ENCODE measurements at regions not wholly inside any gene's neighbourhood (a gene's known extent, or its start where the extent isn't known, plus 50 kb on each side); places are given as distances from the start of the nearest gene placed in this dataset.
"Not testable (repeated sequence)": the region's sequence is repeated elsewhere in the genome, so short reads cannot be mapped to it uniquely, and the experiment has no call there.

DNA sequence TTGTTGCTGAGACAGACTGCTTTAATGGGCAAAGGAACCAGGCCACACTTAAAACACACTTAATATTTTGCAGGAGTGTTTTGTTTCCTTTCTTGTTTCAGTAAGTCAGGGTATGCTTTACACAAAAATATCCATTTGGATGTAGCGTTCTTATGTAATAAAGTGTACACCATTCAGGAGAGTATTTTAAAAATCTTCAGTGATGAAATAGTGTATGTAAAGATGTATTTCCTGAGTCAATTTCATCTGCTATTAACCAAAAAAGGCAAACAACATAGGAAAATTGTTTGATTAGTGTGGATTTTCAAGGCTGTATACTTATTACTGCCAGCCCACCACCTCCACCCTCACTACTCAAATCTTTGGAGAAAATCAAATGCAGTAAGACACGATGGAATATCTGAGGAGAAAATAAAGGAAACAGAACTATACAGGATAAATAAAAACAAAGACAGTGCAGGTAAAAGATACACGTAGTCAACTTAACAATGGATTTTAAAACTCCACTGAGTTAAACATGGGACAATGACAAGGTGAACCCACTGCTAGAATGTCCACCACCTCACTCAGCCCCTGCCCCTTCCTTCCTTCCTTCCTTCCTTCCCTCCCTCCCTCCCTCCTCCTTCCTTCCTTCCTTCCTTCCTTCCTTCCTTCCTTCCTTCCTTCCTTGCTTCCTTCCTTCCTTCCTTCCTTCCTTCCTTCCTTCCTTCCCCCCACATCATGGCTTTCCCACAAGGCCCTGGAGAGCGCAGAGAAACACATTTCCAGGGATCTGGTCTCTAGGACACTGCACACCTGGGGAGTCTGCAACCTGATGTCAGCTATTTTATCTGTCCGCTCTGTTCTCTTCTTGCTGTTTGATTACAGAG lies 360.3 kb downstream of the IRS2 start:
- no peak for DNase-seq

- DNase-seq = no peak
Observed at GRCh38 chr13:109422161-109422560, 364.2 kb downstream of the IRS2 start.

GRCh38 chr13:109419896-109420295 lies 366.5 kb downstream of the IRS2 start:
- no peak for DNase-seq

GRCh38 chr13:109418111-109418510 lies 368.3 kb downstream of the IRS2 start:
- DNase-seq = no peak

DNA sequence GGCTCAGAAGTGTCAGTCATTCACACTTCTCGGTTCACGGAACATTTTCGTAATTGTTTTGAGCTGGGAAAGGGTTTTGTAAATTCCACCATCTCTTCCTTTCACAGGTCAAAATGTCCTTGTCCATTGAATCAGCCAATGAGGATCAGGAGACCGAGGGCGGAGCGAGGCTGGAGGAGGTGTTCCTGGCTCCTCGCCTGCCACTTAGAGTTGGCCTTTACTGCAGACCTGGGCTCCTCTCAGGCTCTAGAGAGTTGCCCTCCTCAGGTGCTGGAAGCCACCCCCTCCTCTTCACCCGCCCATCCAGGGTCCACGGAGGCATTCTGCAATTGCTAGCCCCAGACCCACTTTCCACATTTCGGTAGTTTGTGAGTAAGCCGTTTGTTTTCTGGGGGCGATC lies 370.4 kb downstream of the IRS2 start:
- DNase-seq = no peak

GRCh38 chr13:109415057-109415456 lies 371.3 kb downstream of the IRS2 start:
- DNase-seq = no peak

GRCh38 chr13:109412283-109412901 lies 374.0 kb downstream of the IRS2 start:
- peak; percentile 65 for DNase-seq

- DNase-seq = no peak
Observed at GRCh38 chr13:109410868-109411267, 375.5 kb downstream of the IRS2 start.

- no peak for DNase-seq
Observed at GRCh38 chr13:109408591-109409382, 377.6 kb downstream of the IRS2 start.

DNA sequence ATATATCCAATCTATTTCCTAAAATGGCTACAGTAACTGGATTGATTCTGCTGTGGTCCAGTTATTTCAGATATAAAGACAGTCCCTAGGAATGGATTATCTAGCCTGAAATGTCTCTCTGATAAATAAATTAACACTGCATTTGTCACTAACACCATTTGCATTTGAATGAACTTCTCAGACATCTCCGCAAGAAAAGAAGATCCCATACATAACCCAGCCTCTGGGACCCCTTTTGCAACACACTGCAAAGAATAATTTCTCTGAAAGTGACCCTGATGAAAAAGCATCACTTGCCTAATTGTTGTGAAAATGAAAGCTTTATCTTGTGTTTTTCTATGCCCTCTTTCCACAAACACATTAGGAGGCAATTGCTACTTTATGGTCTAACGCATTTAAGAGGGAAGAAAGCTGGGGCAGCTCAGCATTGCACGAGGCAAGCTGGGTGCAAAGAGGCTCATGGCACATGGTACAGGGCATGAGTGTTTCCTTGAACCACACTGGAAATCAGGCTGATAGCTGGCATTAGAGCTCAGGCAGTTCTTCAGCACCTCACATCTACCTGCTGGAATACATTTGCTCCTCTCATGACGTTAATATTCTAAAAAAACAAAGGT lies 379.9 kb downstream of the IRS2 start:
- no peak for DNase-seq

DNA sequence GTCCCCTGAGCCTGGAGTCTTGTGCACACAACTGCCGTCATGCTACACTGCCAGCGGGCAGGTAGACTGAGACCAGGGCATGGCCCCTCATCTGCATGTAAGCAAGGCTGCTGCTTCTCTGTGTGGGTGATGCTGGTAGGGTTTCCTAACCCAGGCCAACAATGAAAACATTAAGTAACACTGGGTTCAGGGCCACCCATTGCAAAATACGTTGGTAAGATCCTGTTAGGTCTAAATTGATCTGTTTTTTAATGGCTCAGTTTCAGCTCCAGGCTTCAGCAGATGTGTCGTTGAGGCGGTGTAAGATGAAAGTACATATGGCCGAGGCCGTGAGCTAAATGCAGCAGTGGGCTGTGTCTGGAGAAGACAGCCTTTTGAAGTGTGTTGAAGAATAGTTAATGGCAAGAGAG lies 383.4 kb downstream of the IRS2 start:
- DNase-seq = no peak

DNA sequence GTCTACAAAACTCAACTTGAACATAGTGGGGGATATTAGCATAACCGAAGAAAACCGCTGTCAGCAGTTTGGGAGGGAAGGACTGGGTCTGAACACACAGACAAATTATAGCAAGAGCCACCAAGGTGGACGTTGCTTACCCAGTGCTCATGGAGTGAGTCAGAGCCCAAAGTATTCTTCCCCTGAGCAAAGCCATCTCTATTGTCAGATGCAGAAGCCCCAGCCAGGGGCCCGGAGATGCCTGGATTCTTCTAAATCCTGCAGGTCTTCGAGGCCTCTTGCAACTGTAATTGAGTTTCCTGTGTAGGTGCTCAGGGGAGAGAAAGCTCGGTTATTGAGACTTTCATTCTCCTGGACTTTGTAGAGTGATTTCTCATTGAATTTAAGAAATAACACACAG lies 384.5 kb downstream of the IRS2 start:
- no peak for DNase-seq

- DNase-seq = no peak
Observed at GRCh38 chr13:109401307-109401706, 385.1 kb downstream of the IRS2 start.

DNA sequence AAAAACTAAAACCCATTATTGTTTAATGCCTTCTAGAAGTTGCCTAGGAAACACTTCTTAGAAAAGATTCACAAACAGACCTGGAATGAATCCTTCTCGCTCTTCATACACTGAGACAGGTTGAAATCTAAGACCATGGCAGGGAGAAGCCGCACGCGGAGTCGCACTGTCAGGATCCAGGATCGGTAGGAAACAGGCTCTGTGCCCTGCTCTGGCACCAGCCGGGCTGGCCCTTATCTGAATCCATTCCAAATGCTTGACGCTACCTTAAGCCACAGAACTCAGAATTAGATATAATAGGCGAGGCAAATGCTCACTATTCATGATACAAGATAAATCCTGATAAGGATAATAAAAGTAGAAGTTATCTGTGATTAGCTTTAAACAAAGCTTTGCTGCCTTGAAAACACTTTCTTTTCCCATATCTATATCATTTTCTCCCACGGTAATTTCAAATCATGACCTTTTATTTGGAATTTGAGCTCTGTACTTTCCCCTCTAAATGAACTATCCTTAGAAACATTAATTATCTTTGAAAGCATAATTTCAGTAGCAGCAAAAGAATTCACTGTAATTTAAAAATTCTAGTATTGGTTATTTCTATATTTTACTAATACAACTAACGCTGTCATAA lies 385.6 kb downstream of the IRS2 start:
- DNase-seq = no peak

DNA sequence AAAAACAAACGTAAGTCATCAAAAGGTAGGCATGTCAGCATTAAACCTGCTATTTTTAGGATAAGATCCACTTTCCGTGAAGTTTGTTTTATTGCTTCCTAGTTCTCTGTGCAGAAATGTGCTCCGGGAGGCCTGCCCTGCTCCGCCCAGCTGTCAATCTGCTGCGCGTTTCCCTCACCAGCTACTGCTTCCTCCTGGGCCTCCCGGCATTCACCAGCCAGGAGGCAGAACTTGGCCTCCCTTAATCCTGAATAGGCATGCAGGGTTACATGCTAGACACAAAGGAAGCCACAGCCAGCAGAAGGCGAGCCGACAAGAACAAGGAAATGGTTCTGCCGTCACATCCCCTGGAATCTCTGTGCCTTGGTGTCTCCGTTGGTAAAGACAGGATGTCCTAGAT lies 386.2 kb downstream of the IRS2 start:
- DNase-seq = no peak

GRCh38 chr13:109398071-109398470 lies 388.3 kb downstream of the IRS2 start:
- DNase-seq = not testable (repeated sequence)

GRCh38 chr13:109397285-109397684 lies 389.1 kb downstream of the IRS2 start:
- DNase-seq = no peak

DNA sequence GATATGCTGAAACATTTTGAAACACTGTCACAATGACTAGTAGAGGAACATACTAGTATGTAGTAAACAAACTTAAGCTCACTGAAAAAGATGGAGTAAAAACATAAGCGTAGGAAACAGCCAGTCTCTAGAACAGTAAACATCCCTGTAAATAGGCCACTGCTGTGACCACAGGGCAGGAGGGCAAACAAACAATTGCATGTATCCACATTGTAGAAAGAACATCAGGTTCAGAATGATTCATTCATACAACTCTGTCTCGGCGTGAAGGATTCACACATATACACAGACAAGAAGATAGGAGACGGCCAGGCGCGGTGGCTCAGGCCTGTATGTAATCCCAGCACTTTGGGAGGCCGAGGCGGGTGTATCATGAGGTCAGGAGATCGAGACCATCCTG lies 390.1 kb downstream of the IRS2 start:
- no peak for DNase-seq

- DNase-seq = no peak
Observed at GRCh38 chr13:109395014-109395413, 391.4 kb downstream of the IRS2 start.

DNA sequence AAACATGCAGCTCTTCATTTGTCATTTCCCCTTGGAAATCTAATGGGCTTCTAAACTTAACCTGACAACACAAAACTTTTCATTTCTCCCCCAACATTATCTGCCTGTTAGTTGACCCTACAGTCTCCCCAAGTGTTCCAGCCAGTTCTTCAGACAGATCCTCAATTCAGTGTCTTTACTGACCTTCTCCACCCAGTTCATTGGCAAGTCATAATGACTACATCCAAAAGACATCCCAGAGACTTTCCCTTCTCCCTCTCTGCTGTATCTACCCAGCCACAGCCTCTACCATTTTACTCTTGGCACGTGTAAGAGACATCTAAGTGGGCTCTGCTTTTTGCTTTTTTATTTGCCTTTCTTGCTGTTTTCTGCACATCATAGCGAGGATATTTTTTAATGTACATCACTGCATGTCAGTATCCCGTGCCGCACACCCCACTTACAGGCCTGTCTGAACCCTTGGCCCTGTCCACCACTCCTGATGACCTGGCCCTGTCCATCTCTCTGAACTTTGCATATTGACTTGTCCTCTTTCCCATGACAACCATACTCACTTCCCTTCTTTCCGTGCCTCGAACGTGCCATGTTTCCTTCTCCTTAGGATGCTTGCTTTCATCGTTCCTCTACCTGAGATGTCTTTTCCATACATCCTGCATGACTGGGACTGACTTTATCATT lies 391.9 kb downstream of the IRS2 start:
- DNase-seq = peak; percentile 3

DNA sequence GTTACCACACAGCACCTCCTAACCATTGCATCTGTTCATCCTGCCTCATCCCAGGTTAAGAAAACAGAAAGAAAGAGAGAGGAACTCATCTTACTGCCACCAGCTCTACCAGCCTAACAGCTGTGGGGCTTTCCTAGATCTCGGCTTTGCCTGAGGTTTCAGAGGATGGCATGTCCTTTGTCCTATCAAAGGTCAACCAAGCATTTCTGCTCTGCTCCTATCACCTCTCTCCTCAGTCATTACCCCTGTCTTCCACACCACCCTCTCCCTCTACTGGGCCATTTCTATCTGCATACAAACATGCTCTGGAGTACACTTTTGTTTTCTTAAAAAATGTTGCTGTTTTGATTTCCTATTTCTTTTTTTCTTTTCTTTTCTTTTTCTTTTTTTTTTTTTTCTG lies 393.3 kb downstream of the IRS2 start:
- DNase-seq = no peak

DNA sequence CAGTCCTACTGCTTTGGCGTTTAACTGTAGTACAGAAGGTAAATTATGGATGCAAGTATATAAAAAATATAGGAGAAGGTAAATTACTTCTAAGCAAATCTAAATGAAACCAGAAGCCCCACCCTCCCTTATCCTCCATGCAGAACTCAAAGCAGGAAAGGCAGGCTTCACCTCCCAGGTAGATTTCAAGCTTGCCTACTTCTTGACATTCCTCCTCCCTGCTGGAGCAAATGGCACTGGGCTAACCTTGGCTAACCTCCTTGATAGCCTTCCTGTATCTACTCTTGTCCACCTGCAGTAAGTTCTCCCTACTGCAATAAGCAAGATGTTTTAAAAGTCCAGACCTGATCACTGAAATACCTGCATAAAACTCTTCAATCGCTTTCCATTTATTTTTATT lies 396.0 kb downstream of the IRS2 start:
- DNase-seq = no peak

Measured in fibroblast of skin of right biceps (primary cell).